Prostate gland (tissue), 2 donors: ENCODE measurements at regions not wholly inside any gene's neighbourhood (a gene's known extent, or its start where the extent isn't known, plus 50 kb on each side); places are given as distances from the start of the nearest gene placed in this dataset.

ENCODE experiments used
- CTCF ChIP-seq, 4 experiments: fragments of 200-600 bp in 2 of 4; fragments of 450-650 bp in 2 of 4; sonication (generic) in 2 of 4; IDR thresholded peaks; 1 replicate in 3 of 4; 2 replicates in 1 of 4; pipeline ENCODE4 v1.5.1; 2016 to 2019; ENCODE audit warnings: antibody characterized with exemption in 4 of 4, mild to moderate bottlenecking in 2 of 4, moderate library complexity in 2 of 4
- POLR2A ChIP-seq: fragments of 450-650 bp; IDR thresholded peaks from one replicate; pipeline ENCODE4 v1.6.1; 2016; ENCODE audit warnings: antibody characterized with exemption, mild to moderate bottlenecking
- POLR2AphosphoS5 ChIP-seq: sonication (generic); formaldehyde crosslinking; IDR thresholded peaks from one replicate; pipeline ENCODE4 v1.6.1; 2017; ENCODE audit warnings: antibody characterized with exemption

- TF ChIP-seq CTCF (IDR thresholded peaks at IDR 0.05) (no peak), POLR2A (no peak), POLR2AphosphoS5 (no peak)
Measured at GRCh38 chr4:175282407-175282806, 364.2 kb downstream of the ADAM29 start.
